D721Med (cell line): ENCODE measurements at regions not wholly inside any gene's neighbourhood (a gene's known extent, or its start where the extent isn't known, plus 50 kb on each side); places are given as distances from the start of the nearest gene placed in this dataset.

Source experiments
- DNase-seq: peaks from one replicate; pipeline ENCODE4 v3.0.0; 2011; ENCODE audit warnings: low spot score; ENCODE audit not compliant: insufficient read length
- FAIRE-seq: peaks from 2 replicates; lab custom pipeline; 2011; peaks lifted over from hg19 to GRCh38; lab: Jason Lieb, UNC
- CTCF ChIP-seq: IDR thresholded peaks from 2 replicates; pipeline ENCODE4 v1.5.1; 2012; ENCODE audit warnings: mild to moderate bottlenecking, control low read depth; ENCODE audit not compliant: insufficient read depth; ENCODE audit errors: missing control alignments

- TF ChIP-seq CTCF: no peak
- no peak for FAIRE-seq
- no peak for DNase-seq
These were observed 982.6 kb upstream of the ATXN8OS start for GRCh38 chr13:69124996-69125395.

DNA sequence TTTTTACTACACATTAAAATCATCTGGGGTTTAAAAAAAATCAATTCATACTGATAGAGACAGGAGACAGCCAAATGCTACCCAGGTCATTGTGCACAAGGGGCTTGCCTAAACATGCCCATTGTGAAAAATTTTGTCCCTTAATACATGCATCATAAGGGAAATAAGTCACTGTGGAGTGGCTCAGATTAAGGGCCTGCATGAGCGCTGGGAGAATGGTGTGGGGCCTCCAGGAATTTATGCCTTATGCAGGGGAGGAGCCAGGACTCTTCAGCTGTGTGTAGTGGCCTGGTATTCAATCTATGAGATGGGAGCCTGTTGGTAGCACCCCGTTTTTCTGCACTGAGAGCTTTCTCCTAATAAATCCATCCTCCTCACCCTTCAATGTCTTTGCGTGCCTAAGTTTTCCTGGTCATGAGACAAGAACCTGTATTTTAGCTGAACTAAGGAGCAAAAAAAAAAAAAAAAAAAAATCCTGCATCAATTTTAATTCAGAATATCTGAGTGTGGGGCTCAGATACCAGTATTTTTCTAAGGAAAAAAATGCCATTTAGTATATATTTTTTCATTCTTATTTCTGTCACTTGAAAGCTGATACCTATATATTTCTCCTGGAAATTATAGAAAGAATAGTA is 997.6 kb upstream of the ATXN8OS start:
- FAIRE-seq (no peak), DNase-seq (no peak)
- TF ChIP-seq CTCF: no peak

DNA sequence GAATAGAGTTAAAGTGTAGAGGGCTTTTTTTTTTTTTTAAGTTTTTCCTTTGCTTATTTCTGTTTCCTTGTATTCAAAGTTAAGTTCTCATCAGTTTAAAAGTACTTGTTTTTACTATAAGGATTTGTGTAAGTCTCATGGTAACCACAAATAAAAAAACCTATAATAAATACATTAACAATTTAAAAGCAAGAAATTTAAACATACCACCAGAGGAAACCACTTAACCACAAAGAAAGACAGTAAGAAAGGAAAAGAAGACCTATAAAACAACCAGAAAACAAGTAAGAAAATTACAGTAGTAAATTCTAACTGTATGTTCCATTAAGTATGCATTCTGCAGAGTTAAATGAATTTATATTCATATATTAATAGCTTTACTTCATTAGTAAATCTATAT is 999.1 kb upstream of the ATXN8OS start:
- peak; percentile 11 for TF ChIP-seq CTCF
- FAIRE-seq (no peak), DNase-seq (no peak)

GRCh38 chr13:69107436-69107835 is 1000.2 kb upstream of the ATXN8OS start:
- DNase-seq (no peak), FAIRE-seq (no peak)
- no peak for TF ChIP-seq CTCF

DNA sequence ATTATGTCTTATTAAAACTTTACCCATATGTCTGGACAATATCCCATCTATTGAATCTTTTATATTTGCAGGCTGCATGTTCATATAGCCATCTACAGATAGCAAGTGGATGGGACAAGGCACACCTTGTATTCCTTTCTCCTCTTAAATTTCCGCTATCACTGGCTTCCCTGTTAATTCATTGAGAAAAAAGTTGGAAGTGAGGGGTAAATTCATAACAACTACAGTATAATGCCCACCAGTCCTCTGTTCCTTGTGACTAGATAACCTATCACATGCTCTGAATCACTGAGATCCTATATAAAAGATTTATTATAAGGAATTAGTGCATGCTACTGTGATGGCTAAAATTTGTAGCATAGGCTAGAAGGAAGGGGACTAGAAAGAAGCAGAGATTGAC is 1005.8 kb upstream of the ATXN8OS start:
- DNase-seq (no peak), FAIRE-seq (no peak)
- TF ChIP-seq CTCF: no peak

GRCh38 chr13:69094485-69094884 is 1013.1 kb upstream of the ATXN8OS start:
- FAIRE-seq (peak; percentile 41), DNase-seq (no peak)
- no peak for TF ChIP-seq CTCF

DNA sequence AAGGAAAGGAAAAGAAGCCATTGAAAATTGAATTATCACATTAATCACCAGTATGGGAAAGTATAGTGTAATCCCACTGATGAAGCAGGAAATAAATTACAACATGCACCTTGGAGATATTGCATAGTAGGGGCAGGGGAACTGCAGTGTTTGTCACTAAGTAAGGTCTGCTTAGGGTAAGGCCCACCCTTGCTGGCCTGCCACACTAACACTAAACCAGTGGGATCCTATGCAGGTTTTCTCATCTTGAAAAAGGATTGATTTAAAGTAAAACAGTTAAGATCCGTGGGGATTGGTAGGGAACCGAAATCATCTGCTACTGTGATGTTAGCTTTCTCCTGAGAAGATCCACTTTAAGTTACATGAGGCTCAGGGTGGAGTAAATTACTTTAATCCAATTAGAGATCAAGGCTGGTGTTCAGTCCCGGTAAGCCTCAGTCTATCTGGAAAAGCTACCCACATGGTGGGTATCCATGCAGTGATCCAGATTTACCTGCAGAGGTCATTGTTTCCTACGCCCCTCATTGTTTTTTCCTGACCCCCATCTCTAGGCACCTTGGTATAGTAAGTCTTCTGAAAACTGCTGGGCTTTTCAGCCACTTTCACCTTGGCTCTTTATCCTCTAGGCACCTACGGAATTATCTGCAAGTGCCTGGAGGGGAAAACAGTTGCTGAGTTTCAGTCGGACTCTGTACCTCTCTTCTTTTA is 1014.9 kb upstream of the ATXN8OS start:
- peak; percentile 90 for FAIRE-seq
- no peak for DNase-seq
- no peak for TF ChIP-seq CTCF
